HG03060 (cell line): ENCODE measurements at regions not wholly inside any gene's neighbourhood (a gene's known extent, or its start where the extent isn't known, plus 50 kb on each side); places are given as distances from the start of the nearest gene placed in this dataset.

ENCODE experiments used
- ATAC-seq: cut with Tn5 transposase; IDR thresholded peaks from one replicate; pipeline ENCODE4 v1.9.1; 2021; ENCODE audit warnings: low read depth, moderate number of reproducible peaks; ENCODE audit not compliant: unreplicated experiment

GRCh38 chr3:30350011-30350410 lies 256.4 kb upstream of the TGFBR2 start:
- no peak for ATAC-seq

- ATAC-seq: no peak
These were observed 255.5 kb upstream of the TGFBR2 start for GRCh38 chr3:30350901-30351300.

- ATAC-seq: no peak
These were observed 253.7 kb upstream of the TGFBR2 start for GRCh38 chr3:30352410-30353318.

- ATAC-seq: peak; percentile 98
These were observed 252.5 kb upstream of the TGFBR2 start for GRCh38 chr3:30353711-30354467.

- no peak for ATAC-seq
These were observed 251.9 kb upstream of the TGFBR2 start for GRCh38 chr3:30354513-30354912.

GRCh38 chr3:30354972-30355371 lies 251.4 kb upstream of the TGFBR2 start:
- no peak for ATAC-seq

- no peak for ATAC-seq
These were observed 250.8 kb upstream of the TGFBR2 start for GRCh38 chr3:30355622-30356021.

- ATAC-seq: no peak
These were observed 249.3 kb upstream of the TGFBR2 start for GRCh38 chr3:30356866-30357753.

GRCh38 chr3:30357897-30358296 lies 248.5 kb upstream of the TGFBR2 start:
- ATAC-seq: no peak

- ATAC-seq: no peak
These were observed 247.5 kb upstream of the TGFBR2 start for GRCh38 chr3:30358871-30359270.

- no peak for ATAC-seq
These were observed 237.4 kb upstream of the TGFBR2 start for GRCh38 chr3:30368978-30369377.

GRCh38 chr3:30370681-30371271 lies 235.6 kb upstream of the TGFBR2 start:
- ATAC-seq: no peak

GRCh38 chr3:30372837-30373236 lies 233.6 kb upstream of the TGFBR2 start:
- no peak for ATAC-seq

- ATAC-seq: no peak
These were observed 221.8 kb upstream of the TGFBR2 start for GRCh38 chr3:30384546-30385072.

GRCh38 chr3:30393079-30393478 lies 213.3 kb upstream of the TGFBR2 start:
- ATAC-seq: no peak

GRCh38 chr3:30397030-30397429 lies 209.4 kb upstream of the TGFBR2 start:
- no peak for ATAC-seq

- ATAC-seq: no peak
These were observed 206.8 kb upstream of the TGFBR2 start for GRCh38 chr3:30399394-30400181.

- no peak for ATAC-seq
These were observed 205.5 kb upstream of the TGFBR2 start for GRCh38 chr3:30400926-30401325.

- ATAC-seq: no peak
These were observed 204.4 kb upstream of the TGFBR2 start for GRCh38 chr3:30401971-30402370.
